HFFc6 (cell line): ENCODE measurements at regions not wholly inside any gene's neighbourhood (a gene's known extent, or its start where the extent isn't known, plus 50 kb on each side); places are given as distances from the start of the nearest gene placed in this dataset.
"Not testable (repeated sequence)": the region's sequence is repeated elsewhere in the genome, so short reads cannot be mapped to it uniquely, and the experiment has no call there.

Experiments used
- DNase-seq: peaks from one replicate; pipeline ENCODE4 v3.0.0-alpha.2; 2018
- H3K27ac Mint-ChIP-seq: 2 replicates; pipeline ENCODE4 v1.8.0; 2020; ENCODE audit warnings: mild to moderate bottlenecking, mixed read lengths
- H3K27me3 Mint-ChIP-seq: 2 replicates; pipeline ENCODE4 v1.8.0; 2021; ENCODE audit warnings: mild to moderate bottlenecking, moderate library complexity, mixed read lengths; ENCODE audit not compliant: insufficient read depth
- H3K36me3 Mint-ChIP-seq: 2 replicates; pipeline ENCODE4 v1.8.0; 2021; ENCODE audit warnings: low read depth, mixed read lengths
- H3K4me1 Mint-ChIP-seq: 2 replicates; pipeline ENCODE4 v1.8.0; 2020; ENCODE audit warnings: low read depth, mixed read lengths
- H3K4me3 Mint-ChIP-seq: 2 replicates; pipeline ENCODE4 v1.8.0; 2020; ENCODE audit warnings: mild to moderate bottlenecking, moderate library complexity, mixed read lengths
- H3K9me3 Mint-ChIP-seq: 2 replicates; pipeline ENCODE4 v1.8.0; 2020; ENCODE audit warnings: mild to moderate bottlenecking, mixed read lengths
- CTCF ChIP-seq: fragments of 200-600 bp; sonication (generic); IDR thresholded peaks from 2 replicates; pipeline ENCODE4 v1.5.0; 2021; ENCODE audit warnings: antibody characterized with exemption, mild to moderate bottlenecking

- no peak overlapping the region for H3K27ac Mint-ChIP-seq
- peaks cover 5% of the 10 kb centered on the region for H3K4me1 Mint-ChIP-seq
These were observed 106.5 kb downstream of the UTP18 start for GRCh38 chr17:51366866-51367265.

GRCh38 chr17:51367836-51368235 lies 107.5 kb downstream of the UTP18 start:
- peaks cover 12% of the 10 kb centered on the region for H3K4me1 Mint-ChIP-seq

More at GRCh38 chr17:51366866-51367265, 106.5 kb downstream of the UTP18 start:
- no peak overlapping the region for H3K4me3 Mint-ChIP-seq
- no peak for TF ChIP-seq CTCF
- no peaks in the 10 kb centered on the region for H3K36me3 Mint-ChIP-seq
- H3K27me3 Mint-ChIP-seq = peaks cover 7% of the 10 kb centered on the region
- H3K9me3 Mint-ChIP-seq = no peaks in the 10 kb centered on the region
- DNase-seq = no peak

GRCh38 chr17:51371732-51372151 lies 111.4 kb downstream of the UTP18 start:
- peak; percentile 62 for DNase-seq
- peak; percentile 77 for TF ChIP-seq CTCF
- Mint-ChIP-seq H3K4me1 (peaks cover 12% of the 10 kb centered on the region), H3K9me3 (no peaks in the 10 kb centered on the region), H3K36me3 (no peaks in the 10 kb centered on the region), H3K27ac (peak overlapping the region; percentile 74), H3K4me3 (peak overlapping the region; percentile 82), H3K27me3 (peaks cover 9% of the 10 kb centered on the region)

More at GRCh38 chr17:51367836-51368235, 107.5 kb downstream of the UTP18 start:
- not testable (repeated sequence) for H3K9me3 Mint-ChIP-seq, H3K27me3 Mint-ChIP-seq, H3K27ac Mint-ChIP-seq, H3K4me3 Mint-ChIP-seq, H3K36me3 Mint-ChIP-seq, DNase-seq

- peak; percentile 63 for DNase-seq
- Mint-ChIP-seq H3K27me3 (peaks cover 9% of the 10 kb centered on the region), H3K4me1 (peaks cover 12% of the 10 kb centered on the region), H3K4me3 (peak overlapping the region; percentile 82), H3K36me3 (no peaks in the 10 kb centered on the region), H3K9me3 (no peaks in the 10 kb centered on the region), H3K27ac (peak overlapping the region; percentile 74)
- TF ChIP-seq CTCF = no peak
These were observed 112.1 kb downstream of the UTP18 start for GRCh38 chr17:51372345-51373004.

- no peak for DNase-seq
- Mint-ChIP-seq H3K27me3 (peaks cover 9% of the 10 kb centered on the region), H3K36me3 (no peaks in the 10 kb centered on the region), H3K27ac (no peak overlapping the region), H3K4me1 (peaks cover 12% of the 10 kb centered on the region), H3K9me3 (no peaks in the 10 kb centered on the region), H3K4me3 (no peak overlapping the region)
- no peak for TF ChIP-seq CTCF
These were observed 113.3 kb downstream of the UTP18 start for GRCh38 chr17:51373489-51374152.

- DNase-seq = no peak
- Mint-ChIP-seq H3K9me3 (no peaks in the 10 kb centered on the region), H3K4me1 (peaks cover 12% of the 10 kb centered on the region), H3K4me3 (no peak overlapping the region), H3K27ac (no peak overlapping the region), H3K27me3 (peaks cover 9% of the 10 kb centered on the region), H3K36me3 (no peaks in the 10 kb centered on the region)
- TF ChIP-seq CTCF = no peak
These were observed 113.9 kb downstream of the UTP18 start for GRCh38 chr17:51374209-51374608.
